PFSK-1 (cell line): ENCODE measurements at regions not wholly inside any gene's neighbourhood (a gene's known extent, or its start where the extent isn't known, plus 50 kb on each side); places are given as distances from the start of the nearest gene placed in this dataset.

Experiments used
- FOXP2 ChIP-seq: optimal IDR thresholded peaks from 2 replicates; pipeline ENCODE3; 2011; ENCODE audit warnings: borderline replicate concordance, control low read depth, inconsistent platforms; ENCODE audit not compliant: insufficient read depth; ENCODE audit errors: extremely low read length, extremely low read depth
- POLR2AphosphoS5 ChIP-seq: IDR thresholded peaks from 2 replicates; pipeline ENCODE4 v1.6.1; 2012; ENCODE audit warnings: low read depth, mild to moderate bottlenecking, control low read depth, low read length, moderate library complexity
- REST ChIP-seq, 2 experiments: IDR thresholded peaks; 2 replicates each; pipeline versions ENCODE4 v1.6.1 to v1.8.0; 2011 to 2012; ENCODE audit warnings: low read depth in 2 of 2, low read length in 2 of 2, control low read depth in 1 of 2, inconsistent platforms in 1 of 2, mild to moderate bottlenecking in 1 of 2, moderate library complexity in 1 of 2; ENCODE audit not compliant: insufficient read depth in 1 of 2
- SIN3A ChIP-seq: IDR thresholded peaks from 2 replicates; pipeline ENCODE4 v1.6.1; 2012; ENCODE audit warnings: mild to moderate bottlenecking, low read length, moderate library complexity, borderline replicate concordance; ENCODE audit not compliant: insufficient read depth
- TAF1 ChIP-seq: IDR thresholded peaks from 2 replicates; pipeline ENCODE4 v1.6.1; 2012; ENCODE audit warnings: low read length, control low read depth, borderline replicate concordance; ENCODE audit not compliant: insufficient read depth

GRCh38 chr4:136557396-136557795 lies 974.9 kb downstream of the PCDH18 start:
- TF ChIP-seq POLR2AphosphoS5, result no peak
- no peak for TF ChIP-seq FOXP2
- no peak for TF ChIP-seq SIN3A
- no peak for TF ChIP-seq TAF1
- TF ChIP-seq REST (IDR thresholded peaks at IDR 0.05; ENCODE audit: insufficient read depth in 1 of 2, low read depth in 2 of 2, low read length in 2 of 2), result no peak

DNA sequence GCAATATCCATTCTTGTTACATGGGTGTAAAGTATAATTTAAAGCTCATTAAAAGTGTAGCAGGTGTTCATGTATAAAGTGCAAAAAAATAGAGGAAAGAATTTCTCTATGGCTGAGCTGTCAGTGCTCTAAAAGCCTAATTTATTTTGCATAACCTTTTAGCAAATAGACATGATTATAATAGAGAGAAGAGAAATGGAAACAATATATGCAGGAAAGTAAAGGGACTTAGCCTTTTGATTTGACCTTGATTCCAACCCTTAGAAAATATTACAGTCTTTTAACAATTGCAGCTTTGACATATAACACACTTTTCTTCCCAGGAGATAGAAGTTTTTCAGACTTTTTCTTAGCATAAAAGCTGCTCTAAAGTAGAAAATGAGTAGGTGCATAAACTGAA lies 978.3 kb downstream of the PCDH18 start:
- TF ChIP-seq FOXP2 (no peak), REST (IDR thresholded peaks at IDR 0.05; ENCODE audit: insufficient read depth in 1 of 2, low read depth in 2 of 2, low read length in 2 of 2) (no peak), SIN3A (no peak), POLR2AphosphoS5 (no peak), TAF1 (no peak)

- TF ChIP-seq REST (IDR thresholded peaks at IDR 0.05; ENCODE audit: insufficient read depth in 1 of 2, low read depth in 2 of 2, low read length in 2 of 2), result no peak
These were observed 980.5 kb downstream of the PCDH18 start for GRCh38 chr4:136551753-136552152.

- TF ChIP-seq POLR2AphosphoS5 (no peak), TAF1 (no peak), REST (IDR thresholded peaks at IDR 0.05; ENCODE audit: insufficient read depth in 1 of 2, low read depth in 2 of 2, low read length in 2 of 2) (no peak), SIN3A (no peak), FOXP2 (no peak)
These were observed 991.5 kb downstream of the PCDH18 start for GRCh38 chr4:136540747-136541146.

DNA sequence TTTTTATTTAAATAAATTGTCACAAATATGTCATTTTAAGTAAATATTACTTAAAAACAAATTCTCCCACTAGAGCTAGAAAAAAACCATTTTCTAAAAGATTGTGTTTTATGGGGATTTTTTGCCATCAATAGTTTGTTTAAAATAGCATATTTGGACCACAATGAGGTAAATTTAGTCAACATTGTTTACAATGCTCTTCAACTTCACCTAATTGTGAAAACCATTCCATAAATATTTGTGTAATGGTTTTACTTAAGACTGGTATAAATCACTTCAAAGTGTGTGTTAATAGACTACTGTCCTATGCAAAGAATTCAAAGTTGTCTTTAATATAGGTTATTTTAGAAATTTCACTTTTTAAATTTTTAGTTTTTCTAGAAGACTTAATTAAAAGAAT lies 1004.2 kb downstream of the PCDH18 start:
- TF ChIP-seq TAF1 (no peak), SIN3A (no peak), POLR2AphosphoS5 (no peak), REST (IDR thresholded peaks at IDR 0.05; ENCODE audit: insufficient read depth in 1 of 2, low read depth in 2 of 2, low read length in 2 of 2) (no peak), FOXP2 (no peak)
